ENCODE measurements at regions not wholly inside any gene's neighbourhood (a gene's known extent, or its start where the extent isn't known, plus 50 kb on each side); places are given as distances from the start of the nearest gene placed in this dataset.

DNA sequence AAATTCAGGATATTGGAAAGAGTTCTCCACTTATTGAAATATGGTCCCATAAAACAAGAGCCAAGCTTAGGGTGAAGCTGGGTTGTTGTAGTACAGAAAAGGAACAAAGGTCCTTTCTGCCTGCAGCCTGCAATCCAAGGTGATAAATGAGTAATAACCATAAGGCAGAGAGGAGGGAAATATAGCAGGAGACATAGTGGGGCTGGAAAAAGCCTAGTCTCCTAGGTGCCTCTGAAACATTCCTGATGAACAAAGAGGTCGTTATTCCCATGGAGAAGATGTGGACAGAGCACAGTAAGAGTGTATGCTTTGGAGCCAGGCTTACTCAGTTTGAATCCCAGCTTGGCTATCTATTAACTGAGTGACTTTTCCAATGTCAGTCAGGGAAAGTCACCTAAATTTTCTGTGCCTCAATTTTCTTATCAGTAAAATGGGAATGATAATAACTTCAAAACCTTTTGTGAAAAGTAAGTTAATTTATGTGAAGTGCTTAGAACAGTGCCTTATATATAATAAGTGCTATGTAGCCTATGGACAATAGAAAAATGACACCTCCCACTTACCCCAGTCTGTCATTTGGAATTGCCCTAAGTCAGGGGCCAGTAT, 110.8 kb upstream of the GRIN3A start:
- POLR2A ChIA-PET, result no interaction called here
- no peaks in the 10 kb centered on the region for H3K4me1 ChIP-seq (ENCODE audit: control insufficient read depth, insufficient read depth, low read length)
- intact Hi-C loops (cut with micrococcal nuclease; ENCODE audit: unreplicated experiment) (no loop called here), in situ Hi-C loops (cut with HindIII; ENCODE audit: low pct_unique_long_range_greater_than_20kb, low sequenced_read_pairs) (no loop called here)
- H3K4me3 ChIP-seq (ENCODE audit: low read depth in 2 of 2, low read length in 2 of 2), result no peak overlapping the region
- CTCF ChIA-PET, result no interaction called here
- ATAC-seq (no peak), DNase-seq (ENCODE audit: low read depth, low spot score) (no peak)
- BruUV-seq (replicated peaks), result no TSS peak
- H3K36me3 ChIP-seq (ENCODE audit: control insufficient read depth, insufficient read depth, low read length), result no peaks in the 10 kb centered on the region
- H3K27ac ChIP-seq (ENCODE audit: low read length), result no peak overlapping the region
- no peaks in the 10 kb centered on the region for H3K9me3 ChIP-seq (ENCODE audit: control insufficient read depth, insufficient read depth, low read depth, low read length)
- TF ChIP-seq TCF7L2 (IDR thresholded peaks at IDR 0.05; ENCODE audit: low read depth, low read length) (no peak), SIN3A (IDR thresholded peaks at IDR 0.05; ENCODE audit: borderline replicate concordance, insufficient read depth, low read depth, low read length) (no peak)
- TF ChIP-seq, protein P1, sequence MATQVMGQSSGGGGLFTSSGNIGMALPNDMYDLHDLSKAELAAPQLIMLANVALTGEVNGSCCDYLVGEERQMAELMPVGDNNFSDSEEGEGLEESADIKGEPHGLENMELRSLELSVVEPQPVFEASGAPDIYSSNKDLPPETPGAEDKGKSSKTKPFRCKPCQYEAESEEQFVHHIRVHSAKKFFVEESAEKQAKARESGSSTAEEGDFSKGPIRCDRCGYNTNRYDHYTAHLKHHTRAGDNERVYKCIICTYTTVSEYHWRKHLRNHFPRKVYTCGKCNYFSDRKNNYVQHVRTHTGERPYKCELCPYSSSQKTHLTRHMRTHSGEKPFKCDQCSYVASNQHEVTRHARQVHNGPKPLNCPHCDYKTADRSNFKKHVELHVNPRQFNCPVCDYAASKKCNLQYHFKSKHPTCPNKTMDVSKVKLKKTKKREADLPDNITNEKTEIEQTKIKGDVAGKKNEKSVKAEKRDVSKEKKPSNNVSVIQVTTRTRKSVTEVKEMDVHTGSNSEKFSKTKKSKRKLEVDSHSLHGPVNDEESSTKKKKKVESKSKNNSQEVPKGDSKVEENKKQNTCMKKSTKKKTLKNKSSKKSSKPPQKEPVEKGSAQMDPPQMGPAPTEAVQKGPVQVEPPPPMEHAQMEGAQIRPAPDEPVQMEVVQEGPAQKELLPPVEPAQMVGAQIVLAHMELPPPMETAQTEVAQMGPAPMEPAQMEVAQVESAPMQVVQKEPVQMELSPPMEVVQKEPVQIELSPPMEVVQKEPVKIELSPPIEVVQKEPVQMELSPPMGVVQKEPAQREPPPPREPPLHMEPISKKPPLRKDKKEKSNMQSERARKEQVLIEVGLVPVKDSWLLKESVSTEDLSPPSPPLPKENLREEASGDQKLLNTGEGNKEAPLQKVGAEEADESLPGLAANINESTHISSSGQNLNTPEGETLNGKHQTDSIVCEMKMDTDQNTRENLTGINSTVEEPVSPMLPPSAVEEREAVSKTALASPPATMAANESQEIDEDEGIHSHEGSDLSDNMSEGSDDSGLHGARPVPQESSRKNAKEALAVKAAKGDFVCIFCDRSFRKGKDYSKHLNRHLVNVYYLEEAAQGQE (IDR thresholded peaks at IDR 0.05; ENCODE audit: insufficient read depth in 1 of 2, low read depth in 2 of 2, low read length in 1 of 2), result no peak
- TF ChIP-seq, protein P2, sequence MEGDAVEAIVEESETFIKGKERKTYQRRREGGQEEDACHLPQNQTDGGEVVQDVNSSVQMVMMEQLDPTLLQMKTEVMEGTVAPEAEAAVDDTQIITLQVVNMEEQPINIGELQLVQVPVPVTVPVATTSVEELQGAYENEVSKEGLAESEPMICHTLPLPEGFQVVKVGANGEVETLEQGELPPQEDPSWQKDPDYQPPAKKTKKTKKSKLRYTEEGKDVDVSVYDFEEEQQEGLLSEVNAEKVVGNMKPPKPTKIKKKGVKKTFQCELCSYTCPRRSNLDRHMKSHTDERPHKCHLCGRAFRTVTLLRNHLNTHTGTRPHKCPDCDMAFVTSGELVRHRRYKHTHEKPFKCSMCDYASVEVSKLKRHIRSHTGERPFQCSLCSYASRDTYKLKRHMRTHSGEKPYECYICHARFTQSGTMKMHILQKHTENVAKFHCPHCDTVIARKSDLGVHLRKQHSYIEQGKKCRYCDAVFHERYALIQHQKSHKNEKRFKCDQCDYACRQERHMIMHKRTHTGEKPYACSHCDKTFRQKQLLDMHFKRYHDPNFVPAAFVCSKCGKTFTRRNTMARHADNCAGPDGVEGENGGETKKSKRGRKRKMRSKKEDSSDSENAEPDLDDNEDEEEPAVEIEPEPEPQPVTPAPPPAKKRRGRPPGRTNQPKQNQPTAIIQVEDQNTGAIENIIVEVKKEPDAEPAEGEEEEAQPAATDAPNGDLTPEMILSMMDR (IDR thresholded peaks at IDR 0.05), result no peak
- no peaks in the 10 kb centered on the region for H3K27me3 ChIP-seq (ENCODE audit: control insufficient read depth, insufficient read depth, low read length)

GRCh38 chr9:101848485-101848919, 110.1 kb upstream of the GRIN3A start:
- in situ Hi-C loops (cut with HindIII; ENCODE audit: low pct_unique_long_range_greater_than_20kb, low sequenced_read_pairs), result no loop called here
- intact Hi-C loops (cut with micrococcal nuclease; ENCODE audit: unreplicated experiment), result no loop called here

More at GRCh38 chr9:101848485-101848919, 110.1 kb upstream of the GRIN3A start:
- no TSS peak for BruUV-seq (replicated peaks)
- TF ChIP-seq POLR2AphosphoS5 (IDR thresholded peaks at IDR 0.05; ENCODE audit: low read depth, low read length) (no peak), SIN3A (IDR thresholded peaks at IDR 0.05; ENCODE audit: borderline replicate concordance, insufficient read depth, low read depth, low read length) (no peak), TCF7L2 (IDR thresholded peaks at IDR 0.05; ENCODE audit: low read depth, low read length) (no peak)
- TF ChIP-seq, protein P1 (IDR thresholded peaks at IDR 0.05; ENCODE audit: insufficient read depth in 1 of 2, low read depth in 2 of 2, low read length in 1 of 2), result no peak
- TF ChIP-seq, protein P2 (IDR thresholded peaks at IDR 0.05), result no peak
- H3K9me3 ChIP-seq (ENCODE audit: control insufficient read depth, insufficient read depth, low read depth, low read length), result no peaks in the 10 kb centered on the region
- H3K4me3 ChIP-seq (ENCODE audit: low read depth in 2 of 2, low read length in 2 of 2), result no peak overlapping the region
- ChIA-PET POLR2A (no interaction called here), CTCF (no interaction called here)
- H3K27ac ChIP-seq (ENCODE audit: low read length), result no peak overlapping the region
- DNase-seq (ENCODE audit: low read depth, low spot score) (no peak), ATAC-seq (no peak)
- H3K27me3 ChIP-seq (ENCODE audit: control insufficient read depth, insufficient read depth, low read length), result no peaks in the 10 kb centered on the region
- H3K36me3 ChIP-seq (ENCODE audit: control insufficient read depth, insufficient read depth, low read length), result no peaks in the 10 kb centered on the region
- no peaks in the 10 kb centered on the region for H3K4me1 ChIP-seq (ENCODE audit: control insufficient read depth, insufficient read depth, low read length)
